Hematopoietic multipotent progenitor cell (in vitro differentiated cells): ENCODE measurements at regions not wholly inside any gene's neighbourhood (a gene's known extent, or its start where the extent isn't known, plus 50 kb on each side); places are given as distances from the start of the nearest gene placed in this dataset.
"Not testable (repeated sequence)": the region's sequence is repeated elsewhere in the genome, so short reads cannot be mapped to it uniquely, and the experiment has no call there.

Experiments
- DNase-seq, 3 donors: peaks; one replicate each; pipeline ENCODE4 v3.0.0-alpha.2; 2011 to 2015; ENCODE audit warnings: low read depth in 2 of 3, low spot score in 2 of 3

- DNase-seq: no peak
Observed at GRCh38 chr4:99763635-99764101, 53.0 kb upstream of the DAPP1 start.

- DNase-seq: no peak
Observed at GRCh38 chr4:99762728-99763127, 53.9 kb upstream of the DAPP1 start.

GRCh38 chr4:99759988-99760387, 56.6 kb upstream of the DAPP1 start:
- no peak for DNase-seq

- no peak for DNase-seq
Observed at GRCh38 chr4:99759346-99759984, 57.2 kb upstream of the DAPP1 start.

- no peak for DNase-seq
Observed at GRCh38 chr4:99755223-99755944, 61.2 kb upstream of the DAPP1 start.

- no peak for DNase-seq
Observed at GRCh38 chr4:99754756-99755155, 61.9 kb upstream of the DAPP1 start.

GRCh38 chr4:99753931-99754330, 62.7 kb upstream of the DAPP1 start:
- DNase-seq: no peak

GRCh38 chr4:99749445-99750391, 66.9 kb upstream of the DAPP1 start:
- DNase-seq: no peak

GRCh38 chr4:99746443-99746842, 70.2 kb upstream of the DAPP1 start:
- DNase-seq: no peak

GRCh38 chr4:99736846-99737245, 79.2 kb upstream of the C4orf54 start:
- DNase-seq: no peak

GRCh38 chr4:99735822-99736221, 78.2 kb upstream of the C4orf54 start:
- DNase-seq: no peak

- DNase-seq: no peak
Observed at GRCh38 chr4:99734583-99735322, 77.1 kb upstream of the C4orf54 start.

GRCh38 chr4:99733455-99733854, 75.8 kb upstream of the C4orf54 start:
- DNase-seq: not testable (repeated sequence)

- no peak for DNase-seq
Observed at GRCh38 chr4:99729186-99729585, 71.6 kb upstream of the C4orf54 start.

- no peak for DNase-seq
Observed at GRCh38 chr4:99724067-99724466, 66.4 kb upstream of the C4orf54 start.

GRCh38 chr4:99723612-99724011, 66.0 kb upstream of the C4orf54 start:
- DNase-seq: peak in 2 of 3 donors; percentile 78 to 84

GRCh38 chr4:99722725-99723124, 65.1 kb upstream of the C4orf54 start:
- no peak for DNase-seq

- DNase-seq: no peak
Observed at GRCh38 chr4:99722006-99722405, 64.4 kb upstream of the C4orf54 start.

- DNase-seq: no peak
Observed at GRCh38 chr4:99720206-99720605, 62.6 kb upstream of the C4orf54 start.

GRCh38 chr4:99716996-99717395, 59.4 kb upstream of the C4orf54 start:
- no peak for DNase-seq

GRCh38 chr4:99715286-99715685, 57.7 kb upstream of the C4orf54 start:
- DNase-seq: peak in 2 of 3 donors; percentile 45 to 76
